ENCODE measurements at regions not wholly inside any gene's neighbourhood (a gene's known extent, or its start where the extent isn't known, plus 50 kb on each side); places are given as distances from the start of the nearest gene placed in this dataset.

- peak; percentile 15 for DNase-seq (ENCODE audit: low spot score)
Measured at GRCh38 chr1:84090447-84091245, 53.4 kb upstream of the PRKACB start.

- no peak for DNase-seq (ENCODE audit: low spot score)
Measured at GRCh38 chr1:84089867-84090266, 54.2 kb upstream of the PRKACB start.

GRCh38 chr1:84089465-84089864, 54.6 kb upstream of the PRKACB start:
- DNase-seq (ENCODE audit: low spot score) = no peak

- DNase-seq (ENCODE audit: low spot score) = no peak
Measured at GRCh38 chr1:84086616-84087015, 57.5 kb upstream of the PRKACB start.

- no peak for DNase-seq (ENCODE audit: low spot score)
Measured at GRCh38 chr1:84086189-84086588, 57.9 kb upstream of the PRKACB start.

GRCh38 chr1:84083307-84083706, 60.8 kb upstream of the PRKACB start:
- DNase-seq (ENCODE audit: low spot score) = no peak

- no peak for DNase-seq (ENCODE audit: low spot score)
Measured at GRCh38 chr1:84078842-84079202, 65.2 kb upstream of the PRKACB start.

- DNase-seq (ENCODE audit: low spot score) = no peak
Measured at GRCh38 chr1:84078108-84078841, 65.8 kb upstream of the PRKACB start.

- DNase-seq (ENCODE audit: low spot score) = peak; percentile 66
Measured at GRCh38 chr1:84077476-84078107, 66.5 kb upstream of the PRKACB start.

GRCh38 chr1:84073266-84073665, 70.8 kb upstream of the PRKACB start:
- DNase-seq (ENCODE audit: low spot score) = no peak

- no peak for DNase-seq (ENCODE audit: low spot score)
Measured at GRCh38 chr1:84069236-84069845, 70.4 kb upstream of the TTLL7 start.

GRCh38 chr1:84062496-84062895, 63.6 kb upstream of the TTLL7 start:
- no peak for DNase-seq (ENCODE audit: low spot score)

GRCh38 chr1:84061336-84061735, 62.4 kb upstream of the TTLL7 start:
- DNase-seq (ENCODE audit: low spot score) = no peak

- no peak for DNase-seq (ENCODE audit: low spot score)
Measured at GRCh38 chr1:84060781-84061180, 61.8 kb upstream of the TTLL7 start.

- no peak for DNase-seq (ENCODE audit: low spot score)
Measured at GRCh38 chr1:84048820-84049219, 49.9 kb upstream of the TTLL7 start.

Measured in activated CD4-positive, alpha-beta T cell treated with anti-CD3 and anti-CD28 coated beads, Interleukin-2, Interleukin-4, amounts not matched to agents 100 ng/mL and 50 ng/mL, durations not matched to agents 16 hours and 8 hours (primary cell).